Effector CD8-positive, alpha-beta T cell (primary cell): ENCODE measurements at regions not wholly inside any gene's neighbourhood (a gene's known extent, or its start where the extent isn't known, plus 50 kb on each side); places are given as distances from the start of the nearest gene placed in this dataset.
"Not testable (repeated sequence)": the region's sequence is repeated elsewhere in the genome, so short reads cannot be mapped to it uniquely, and the experiment has no call there.

ENCODE experiments used
- DNase-seq: peaks from one replicate; lab custom pipeline; 2025; lab: John Stamatoyannopoulos, UW

DNA sequence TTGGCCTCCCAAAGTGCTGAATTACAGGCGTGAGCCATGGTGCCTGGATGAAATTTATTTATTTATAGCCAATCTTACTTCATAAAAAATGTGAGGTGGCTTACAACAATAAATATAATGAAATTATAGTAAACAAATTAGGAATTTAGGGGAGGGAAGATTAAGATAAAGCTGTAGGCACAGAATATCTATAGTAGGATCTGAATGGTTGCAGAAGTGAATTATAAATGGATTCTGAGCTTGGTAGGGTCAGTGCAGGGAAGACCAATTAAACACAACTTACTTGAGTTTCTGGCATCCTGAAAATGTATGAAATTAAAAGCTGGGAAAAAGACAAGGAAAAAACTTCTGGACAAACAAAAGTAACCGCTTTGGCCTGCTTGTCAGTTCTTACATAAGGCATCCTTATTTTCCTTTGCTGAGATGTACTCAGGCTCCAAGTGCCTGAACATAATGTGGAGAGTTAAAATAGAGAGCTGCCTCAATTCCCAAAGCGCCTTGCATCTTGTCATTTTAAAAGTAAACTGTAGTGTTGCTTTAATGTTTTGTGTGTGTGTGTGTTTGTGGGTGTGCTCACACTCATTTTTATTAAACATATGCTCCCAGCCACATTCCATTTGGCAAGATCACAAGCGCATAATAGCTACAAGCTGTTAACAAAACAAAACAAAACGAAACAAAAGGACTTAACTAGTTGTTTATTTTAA is 247.3 kb downstream of the S1PR1 start:
- no peak for DNase-seq

DNA sequence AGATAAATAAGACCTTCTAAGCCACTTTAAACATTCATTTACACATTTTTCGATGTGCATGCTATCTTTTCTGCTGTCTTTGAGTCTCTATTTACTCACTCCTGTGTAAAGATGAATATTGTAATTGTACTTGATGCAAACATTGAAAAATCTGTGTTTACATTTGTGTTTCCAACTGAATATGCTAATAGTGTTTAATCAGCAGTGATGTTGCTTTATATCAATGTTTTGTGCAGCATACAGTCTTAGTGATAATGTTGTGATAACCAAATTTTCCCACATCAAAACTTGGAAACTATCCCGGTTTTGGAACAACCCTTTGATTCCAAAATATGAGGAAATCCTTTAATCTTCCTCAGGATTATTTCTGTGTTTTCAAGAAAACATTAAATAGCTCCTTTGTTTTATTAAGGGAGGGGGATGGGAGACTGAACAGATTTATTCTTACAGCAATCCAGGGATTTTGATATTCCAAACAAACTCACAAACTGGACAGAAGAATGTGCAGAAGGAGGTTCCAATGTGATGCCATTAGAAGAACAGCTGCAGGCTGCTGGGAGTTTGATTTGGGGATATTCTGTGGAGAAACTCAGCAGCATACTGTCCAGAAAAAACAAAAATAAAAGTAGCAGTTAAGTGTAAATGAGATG is 248.0 kb downstream of the S1PR1 start:
- DNase-seq: no peak

DNA sequence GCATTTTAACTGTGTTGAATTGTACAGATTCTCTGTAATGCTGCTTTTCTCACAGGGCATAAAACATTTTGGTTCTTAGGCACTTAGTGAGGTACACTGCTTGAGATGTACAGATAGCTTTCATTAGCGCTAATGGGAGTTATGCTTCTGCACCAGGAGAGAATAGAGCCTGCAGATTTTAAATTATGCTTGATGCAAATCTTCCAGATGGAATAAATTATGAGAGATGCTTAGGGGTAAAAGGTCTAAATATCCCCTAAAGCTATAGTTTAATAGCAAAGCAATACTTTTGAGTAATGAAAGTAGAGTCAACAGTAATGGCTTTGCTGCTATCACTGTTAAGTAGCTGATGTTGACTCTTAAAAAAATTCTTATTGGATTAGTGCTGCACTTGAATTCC is 248.9 kb downstream of the S1PR1 start:
- no peak for DNase-seq

DNA sequence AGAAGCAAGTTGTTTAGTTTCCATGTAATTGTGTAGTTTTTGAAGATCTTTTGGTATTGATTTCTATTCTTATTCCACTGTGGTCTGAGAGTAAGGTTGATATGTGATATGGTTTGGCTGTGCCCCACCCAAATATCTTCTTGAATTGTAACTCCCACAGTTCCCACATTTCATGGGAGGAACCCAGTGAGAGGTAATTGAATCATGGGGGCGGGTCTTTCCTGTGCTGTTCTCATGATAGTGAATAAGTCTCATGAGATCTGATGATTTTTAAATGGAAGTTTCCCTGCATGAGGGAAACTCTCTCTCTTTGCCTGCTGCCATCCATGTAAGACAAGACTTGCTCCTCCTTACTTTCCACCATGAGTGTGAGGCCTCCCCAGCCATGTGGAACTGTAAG is 255.3 kb downstream of the S1PR1 start:
- DNase-seq: not testable (repeated sequence)

DNA sequence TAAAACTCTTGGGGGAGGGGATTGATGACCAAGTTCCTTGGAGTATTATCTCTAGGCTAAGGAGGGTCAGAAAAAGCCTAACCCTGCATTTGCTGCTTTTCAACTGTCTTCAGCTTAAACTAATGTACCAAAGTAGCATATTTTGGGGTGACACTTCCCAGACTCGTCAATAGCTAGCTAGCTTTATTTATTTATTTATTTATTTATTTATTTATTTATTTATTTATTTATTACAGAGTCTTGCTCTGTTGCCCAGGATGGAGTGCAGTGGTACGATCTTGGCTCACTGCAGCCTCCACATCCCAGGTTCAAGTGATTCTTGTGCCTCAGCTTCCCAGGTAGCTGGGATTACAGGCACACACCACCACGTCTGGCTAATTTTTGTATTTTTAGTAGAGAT is 257.1 kb downstream of the S1PR1 start:
- DNase-seq: not testable (repeated sequence)

DNA sequence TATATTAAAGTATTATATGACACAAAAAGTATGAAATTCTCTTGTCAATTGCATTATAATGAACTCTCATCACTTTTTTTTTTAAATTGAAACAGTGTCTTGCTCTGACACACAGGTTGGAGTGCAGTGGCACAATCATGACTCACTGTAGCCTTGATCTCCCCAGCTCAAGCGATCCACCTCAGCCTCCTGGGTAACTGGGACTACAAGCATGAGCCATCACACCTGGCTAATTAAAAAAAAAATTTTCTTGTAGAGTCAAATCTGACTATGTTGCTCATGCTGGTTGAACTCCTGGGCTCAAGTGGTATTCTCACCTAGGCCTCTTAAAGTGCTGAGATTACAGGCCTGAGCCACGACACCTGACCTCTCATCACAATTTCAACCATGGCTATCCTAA is 259.3 kb downstream of the S1PR1 start:
- no peak for DNase-seq

DNA sequence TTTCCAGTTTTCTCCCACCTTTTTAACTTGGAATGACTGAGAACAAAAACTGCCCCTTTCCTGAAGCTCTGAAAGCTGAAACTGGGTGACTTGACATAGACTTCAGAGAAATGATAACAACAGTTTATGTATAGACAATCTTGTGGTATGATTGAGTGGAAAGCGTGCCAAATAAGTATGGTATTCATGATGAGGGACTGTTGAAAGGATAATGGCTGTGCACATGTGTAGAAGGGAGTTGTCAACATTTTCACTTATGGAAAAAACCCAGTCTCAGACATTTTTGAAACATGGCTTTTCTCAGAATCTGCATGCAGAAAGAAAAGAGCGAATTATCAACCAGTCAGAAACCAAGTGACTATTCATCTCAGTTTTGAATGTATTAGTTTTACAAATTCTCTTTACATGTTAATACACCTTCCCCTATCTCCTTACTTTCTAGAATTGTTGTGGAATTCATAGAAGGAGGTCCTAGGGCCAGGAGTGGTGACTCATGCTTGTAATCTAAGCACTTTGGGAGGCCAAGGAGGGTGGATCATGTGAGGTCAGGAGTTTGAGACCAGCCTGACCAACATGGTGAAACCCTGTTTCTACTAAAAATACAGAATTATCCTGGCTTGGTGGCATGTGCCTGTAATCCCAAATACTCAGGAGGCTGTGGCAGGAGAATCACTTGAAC is 261.2 kb downstream of the S1PR1 start:
- no peak for DNase-seq

DNA sequence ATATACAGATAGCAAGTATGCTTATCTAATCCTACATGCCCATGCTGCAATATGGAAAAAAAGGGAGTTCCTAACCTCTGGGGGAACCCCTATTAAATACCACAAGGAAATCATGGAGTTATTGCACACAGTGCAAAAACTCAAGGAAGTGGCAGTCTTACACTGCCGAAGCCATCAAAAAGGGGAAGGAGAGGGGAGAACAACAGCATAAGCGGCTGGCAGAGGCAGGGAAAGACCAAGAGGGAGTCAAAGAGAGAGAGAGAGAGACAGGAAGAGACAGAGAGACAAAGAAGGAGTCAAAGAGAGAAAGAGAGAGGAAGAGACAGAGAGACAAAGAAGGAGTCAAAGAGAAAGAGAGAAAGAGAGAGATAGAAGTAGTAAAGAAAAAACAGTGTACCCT is 267.3 kb downstream of the S1PR1 start:
- not testable (repeated sequence) for DNase-seq

DNA sequence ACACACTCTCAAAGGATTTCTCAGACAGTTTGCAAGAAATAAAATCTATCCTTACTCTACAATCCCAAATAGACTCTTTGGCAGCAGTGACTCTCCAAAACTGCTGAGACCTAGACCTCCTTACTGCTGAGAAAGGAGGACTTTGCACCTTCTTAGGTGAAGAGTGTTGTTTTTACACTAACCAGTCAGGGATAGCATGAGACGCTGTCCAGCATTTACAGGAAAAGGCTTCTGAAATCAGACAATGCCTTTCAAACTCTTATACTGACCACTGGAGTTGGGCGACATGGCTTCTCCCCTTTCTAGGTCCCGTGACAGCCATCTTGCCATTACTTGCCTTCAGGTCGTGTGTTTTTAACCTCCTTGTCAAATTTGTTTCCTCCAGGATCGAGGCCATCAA is 268.4 kb downstream of the S1PR1 start:
- not testable (repeated sequence) for DNase-seq

DNA sequence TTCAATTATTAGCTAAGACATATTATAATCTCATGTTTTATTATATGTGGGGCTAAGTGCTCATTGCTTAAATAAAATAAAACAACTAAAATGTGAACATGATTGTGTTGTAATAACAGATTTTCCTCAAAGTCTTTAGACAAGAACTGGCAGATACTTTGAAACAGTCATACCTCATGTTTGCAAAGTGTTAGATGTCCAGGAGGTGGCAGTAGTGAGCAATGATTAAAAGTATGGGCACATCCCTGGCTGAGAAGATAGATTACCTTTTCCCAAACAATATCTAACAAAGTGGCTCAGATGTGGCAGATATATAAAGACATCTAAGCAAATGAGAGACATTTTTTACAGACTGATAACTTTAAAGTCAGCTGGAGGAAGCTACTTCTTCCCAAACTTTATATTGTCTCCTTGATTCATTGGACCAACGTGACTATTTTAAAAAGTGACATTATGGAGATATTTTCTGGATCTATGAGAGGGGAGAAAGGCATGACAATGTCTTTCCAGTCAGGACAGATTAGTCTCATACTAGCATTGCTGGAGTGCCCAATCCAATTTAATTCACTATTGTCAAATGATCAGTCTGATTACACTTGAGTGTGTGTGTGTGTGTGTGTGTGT is 269.8 kb downstream of the S1PR1 start:
- no peak for DNase-seq

DNA sequence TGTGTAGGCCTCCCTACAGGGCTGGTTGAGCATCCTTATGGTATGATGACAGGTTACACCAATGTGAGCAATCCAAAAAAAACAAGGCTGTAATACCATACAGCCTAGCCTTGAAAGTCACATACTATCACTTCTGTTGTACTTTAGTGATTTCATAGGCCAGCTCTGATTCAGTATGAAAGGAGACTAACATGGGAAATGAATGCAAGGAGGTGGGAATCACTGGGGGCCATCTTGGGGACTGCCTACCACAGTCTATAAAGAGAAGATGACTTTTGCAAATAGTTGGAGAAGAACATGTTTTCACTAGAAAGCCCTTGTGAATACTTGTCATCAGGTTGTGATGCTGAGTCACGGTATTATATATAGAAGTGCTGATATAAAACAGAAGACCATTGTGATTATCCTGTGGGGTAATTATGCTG is 270.7 kb downstream of the S1PR1 start:
- no peak for DNase-seq

DNA sequence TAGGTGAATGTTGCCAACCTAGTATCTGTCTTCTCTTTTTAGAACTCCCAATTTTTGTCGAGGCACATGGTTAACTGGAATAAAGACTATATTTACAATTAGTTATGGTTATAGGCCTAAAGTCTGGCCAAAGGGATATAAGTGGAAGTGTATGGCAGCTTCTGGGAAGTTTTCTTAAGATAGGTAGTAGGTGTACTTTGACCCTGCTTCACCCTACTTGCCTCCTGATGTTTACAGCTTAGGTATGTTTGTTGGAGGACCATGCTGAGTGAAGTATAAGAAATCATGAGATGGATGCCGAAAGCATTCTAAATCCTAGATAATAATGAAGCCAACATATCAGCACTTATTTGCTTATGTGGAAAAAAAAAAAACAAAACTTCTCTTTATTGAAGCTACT is 272.1 kb downstream of the S1PR1 start:
- no peak for DNase-seq

DNA sequence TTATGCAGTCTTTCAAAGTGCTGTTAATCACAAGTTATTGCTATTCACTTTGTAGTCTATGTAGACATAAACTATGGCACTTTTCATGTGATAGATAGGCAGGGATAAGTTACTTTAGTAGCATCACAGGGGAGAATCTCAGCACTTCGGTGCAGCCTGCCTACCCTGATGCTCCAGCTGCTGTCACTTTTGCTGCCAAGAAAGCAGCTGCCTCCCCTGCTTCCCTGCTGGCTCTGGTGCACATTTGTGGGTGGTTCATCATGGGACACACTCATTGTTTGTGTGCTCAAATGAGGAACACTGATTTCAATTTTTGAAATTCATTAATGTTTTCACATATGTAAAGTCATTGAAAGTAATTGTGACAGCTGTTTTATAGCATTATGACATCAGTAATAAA is 272.6 kb downstream of the S1PR1 start:
- no peak for DNase-seq

DNA sequence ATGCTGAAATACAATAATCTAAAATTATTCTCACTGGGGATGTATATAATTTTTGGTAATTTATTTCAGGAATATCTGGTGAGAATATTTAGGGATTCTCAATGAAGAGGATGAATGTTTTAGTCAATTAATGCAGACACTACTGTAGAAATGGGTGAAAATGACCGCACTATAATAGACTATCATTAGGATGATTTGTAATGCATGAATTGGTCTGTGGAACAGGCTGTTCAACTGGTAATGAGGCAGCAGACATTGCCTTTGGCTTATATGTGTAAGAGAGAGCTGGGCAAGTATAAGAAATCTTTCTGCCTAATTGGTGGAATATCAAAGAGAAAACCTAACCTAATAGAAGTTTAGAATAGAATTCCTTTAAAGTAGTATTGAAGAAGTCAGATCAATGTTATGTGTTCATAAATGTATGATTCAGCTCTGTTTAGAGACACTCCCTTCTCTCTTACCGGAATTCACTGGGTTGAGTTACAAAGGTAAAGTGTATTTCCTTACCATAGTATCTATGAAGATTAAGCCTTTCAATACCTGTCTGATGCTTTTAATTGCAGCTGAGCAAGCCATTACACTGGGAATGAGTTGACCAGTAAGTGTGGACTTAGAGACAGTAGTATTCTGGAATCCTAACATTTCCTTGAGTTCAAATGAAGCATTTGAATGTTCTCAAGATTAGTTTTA is 274.5 kb downstream of the S1PR1 start:
- DNase-seq: no peak

DNA sequence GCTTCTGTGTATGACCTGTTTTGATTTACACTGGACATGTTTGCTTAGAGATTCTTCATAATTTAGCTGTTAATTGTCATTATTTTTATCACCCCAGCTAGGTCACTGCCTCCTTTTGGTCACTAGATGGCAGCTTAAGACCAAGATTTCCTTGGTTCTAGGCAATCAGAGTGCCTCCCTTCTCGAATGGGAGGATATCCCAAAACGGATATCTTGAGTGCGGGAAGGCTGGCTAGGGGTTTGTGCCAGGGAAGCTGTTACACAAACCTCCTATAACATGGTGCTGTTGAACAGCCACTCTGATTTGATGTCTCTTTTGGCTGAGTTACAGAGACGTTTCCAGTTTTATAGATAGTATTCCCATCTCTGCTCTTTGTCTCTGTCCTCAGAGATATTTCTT is 283.5 kb downstream of the S1PR1 start:
- DNase-seq: no peak

DNA sequence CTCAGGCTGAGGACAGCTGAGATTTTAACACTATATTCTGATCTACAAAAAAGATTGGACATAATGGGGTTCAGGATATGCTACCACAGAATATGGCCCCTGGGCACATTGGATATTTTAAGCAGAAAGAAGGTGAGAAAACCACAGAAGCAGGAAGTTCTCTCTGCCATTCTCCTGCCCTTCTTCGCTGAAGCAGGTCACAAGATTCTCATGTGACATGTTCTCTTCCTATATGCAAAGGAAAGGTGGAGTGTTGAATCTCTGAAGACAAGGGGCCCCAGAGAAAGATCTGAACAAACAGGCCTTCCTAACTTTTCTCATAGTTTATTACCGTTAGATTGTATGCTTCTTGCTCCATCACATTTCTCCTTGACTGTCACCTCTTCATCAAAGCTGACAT is 285.7 kb downstream of the S1PR1 start:
- DNase-seq: no peak

DNA sequence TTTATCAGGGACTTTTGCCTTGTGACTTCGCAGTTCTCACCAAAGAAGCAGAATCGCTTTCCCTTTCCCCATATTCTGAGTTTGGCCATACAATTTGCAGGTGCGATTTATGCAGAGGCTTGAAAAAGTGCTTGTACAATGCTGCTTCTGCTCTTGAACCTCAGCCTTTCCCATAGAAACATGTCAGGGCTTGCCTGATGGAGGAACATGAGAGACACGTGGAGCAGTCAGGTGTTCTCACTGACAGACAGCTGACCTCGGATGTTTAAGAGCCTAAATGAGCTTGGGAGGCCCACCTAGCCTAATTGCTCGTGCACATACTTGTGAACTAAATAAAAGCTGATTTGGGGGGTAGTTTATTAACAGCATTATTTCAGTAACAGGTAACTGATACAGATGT is 290.0 kb downstream of the S1PR1 start:
- no peak for DNase-seq

DNA sequence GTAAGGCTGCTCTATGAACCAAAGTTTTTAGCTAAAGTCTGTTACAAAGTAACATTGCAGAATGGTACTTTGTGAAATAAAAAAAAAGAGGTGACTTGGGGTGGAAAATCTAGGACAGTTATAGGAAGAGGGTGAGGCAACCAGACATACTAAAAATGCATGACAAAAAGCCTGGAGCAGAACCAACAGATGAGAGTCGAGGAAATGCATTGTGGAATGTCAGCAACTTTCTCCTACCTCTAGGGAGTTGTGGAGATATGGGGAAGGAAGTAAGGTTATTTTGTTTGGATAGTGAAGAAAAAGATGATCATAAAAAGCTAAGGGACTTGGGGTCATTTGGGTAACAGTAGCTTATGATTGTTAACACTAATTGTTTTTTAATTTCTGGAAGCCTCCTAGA is 295.6 kb downstream of the S1PR1 start:
- no peak for DNase-seq

DNA sequence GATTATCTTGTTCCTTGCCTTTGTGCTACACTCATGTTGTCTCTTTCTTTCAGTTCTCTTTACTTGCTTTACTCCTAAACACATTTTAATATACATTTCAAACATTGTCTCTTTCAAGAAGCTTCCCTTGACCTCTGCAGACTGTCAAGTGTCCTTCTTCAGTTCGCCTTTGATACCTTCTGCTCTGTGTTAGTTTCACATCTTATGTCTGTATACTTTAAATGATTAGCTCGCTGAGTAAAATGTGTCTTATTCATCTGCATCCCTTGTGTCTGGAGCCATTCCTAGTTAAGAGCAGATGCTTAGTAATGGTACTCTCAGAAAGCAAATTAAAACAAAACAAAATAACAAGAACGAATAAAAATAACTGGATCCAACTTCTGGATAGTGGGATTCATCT is 303.3 kb downstream of the S1PR1 start:
- DNase-seq: no peak

DNA sequence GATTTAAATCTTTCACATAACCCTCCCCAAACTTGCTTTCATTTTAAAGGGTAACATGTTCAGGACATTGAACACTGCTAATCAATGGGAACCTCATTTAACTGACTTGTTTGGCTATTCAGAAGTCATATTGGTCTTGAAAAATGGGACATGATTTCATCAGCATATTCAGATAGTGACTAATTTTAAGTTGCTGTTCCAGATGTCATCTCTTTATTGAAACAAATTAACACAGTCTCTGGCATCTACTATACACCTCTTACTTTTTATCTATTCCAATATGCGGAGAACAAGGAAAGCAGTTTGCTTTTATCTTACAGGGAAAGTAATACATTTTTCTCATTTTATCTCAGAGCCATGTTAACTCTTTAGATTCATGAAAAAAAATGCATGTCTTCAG is 310.1 kb downstream of the S1PR1 start:
- DNase-seq: no peak

DNA sequence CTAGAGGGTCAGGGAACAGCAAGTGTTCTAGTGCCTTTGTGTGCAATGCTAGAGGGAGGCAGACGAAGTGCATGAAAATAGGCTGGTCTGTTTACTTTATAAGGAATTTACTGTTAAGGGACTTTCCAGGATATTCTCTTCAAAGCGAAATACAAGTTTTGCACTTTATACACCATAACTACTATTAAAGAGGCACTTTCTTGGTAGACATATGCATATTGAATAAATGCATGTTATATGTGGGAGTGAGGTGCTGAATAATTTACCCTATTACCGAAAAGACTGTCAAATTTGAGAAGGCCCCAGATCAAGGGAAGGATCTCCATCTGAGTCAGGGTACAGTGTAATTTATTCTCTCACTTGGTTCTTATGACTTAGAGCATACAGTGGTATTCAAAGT is 310.5 kb downstream of the S1PR1 start:
- DNase-seq: no peak

DNA sequence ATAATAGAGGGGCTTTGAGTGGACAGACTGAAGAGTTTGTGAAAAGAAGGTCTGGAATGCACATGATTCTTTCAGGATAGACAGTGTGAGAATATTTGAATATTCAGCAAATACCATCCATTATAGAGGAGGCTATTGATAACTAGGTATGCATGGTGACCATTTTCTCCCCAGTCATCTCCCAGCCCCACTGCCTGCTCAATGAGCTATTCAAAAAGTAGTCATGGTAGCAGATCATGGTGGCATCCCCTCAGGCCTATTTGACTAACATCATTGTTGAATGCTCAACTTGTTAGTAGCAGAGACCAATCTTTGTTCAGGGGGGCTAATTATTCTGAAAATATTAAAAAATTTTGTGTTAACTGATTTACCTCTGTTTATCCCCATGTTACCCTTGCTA is 311.6 kb downstream of the S1PR1 start:
- no peak for DNase-seq
